Adrenal gland (tissue), 5 donors: ENCODE measurements at regions not wholly inside any gene's neighbourhood (a gene's known extent, or its start where the extent isn't known, plus 50 kb on each side); places are given as distances from the start of the nearest gene placed in this dataset.

Experiments
- CTCF ChIP-seq, 6 experiments: fragments of 450-650 bp in 4 of 6; fragments of 200-600 bp in 2 of 6; sonication (generic) in 1 of 6; IDR thresholded peaks; 1 replicate in 5 of 6; 2 replicates in 1 of 6; pipeline versions ENCODE4 v1.5.1 to v1.8.0; 2016 to 2021; ENCODE audit warnings: antibody characterized with exemption in 6 of 6, mild to moderate bottlenecking in 2 of 6, moderate library complexity in 1 of 6
- POLR2A ChIP-seq, 2 donors: fragments of 450-650 bp; IDR thresholded peaks; one replicate each; pipeline ENCODE4 v1.6.1; 2017; ENCODE audit warnings: antibody characterized with exemption in 2 of 2, mild to moderate bottlenecking in 2 of 2, moderate library complexity in 1 of 2
- donor health status: DM: no; HTN: no; CAD: no.

GRCh38 chr11:121372671-121373429, 79.3 kb upstream of the SORL1 start:
- TF ChIP-seq CTCF (IDR thresholded peaks at IDR 0.05) (no peak), POLR2A (IDR thresholded peaks at IDR 0.05) (no peak)
